HFF-Myc (cell line): ENCODE measurements at regions not wholly inside any gene's neighbourhood (a gene's known extent, or its start where the extent isn't known, plus 50 kb on each side); places are given as distances from the start of the nearest gene placed in this dataset.

Source experiments
- DNase-seq: peaks from one replicate; pipeline ENCODE4 v3.0.0-alpha.2; 2011; ENCODE audit warnings: low read depth; ENCODE audit errors: extremely low read depth
- H3K4me3 ChIP-seq: replicated peaks from 2 replicates; pipeline ENCODE4 v1.5.1; 2011; ENCODE audit warnings: low read depth, mild to moderate bottlenecking, control low read depth, low read length
- CTCF ChIP-seq: IDR thresholded peaks from 2 replicates; pipeline ENCODE4 v1.5.1; 2012; ENCODE audit warnings: mild to moderate bottlenecking, low read depth, low read length, control low read depth; ENCODE audit errors: missing control alignments

- H3K4me3 ChIP-seq = no peak overlapping the region
- TF ChIP-seq CTCF = no peak
- no peak for DNase-seq
These were observed 55.0 kb upstream of the CTDP1 start for GRCh38 chr18:79624356-79625170.

DNA sequence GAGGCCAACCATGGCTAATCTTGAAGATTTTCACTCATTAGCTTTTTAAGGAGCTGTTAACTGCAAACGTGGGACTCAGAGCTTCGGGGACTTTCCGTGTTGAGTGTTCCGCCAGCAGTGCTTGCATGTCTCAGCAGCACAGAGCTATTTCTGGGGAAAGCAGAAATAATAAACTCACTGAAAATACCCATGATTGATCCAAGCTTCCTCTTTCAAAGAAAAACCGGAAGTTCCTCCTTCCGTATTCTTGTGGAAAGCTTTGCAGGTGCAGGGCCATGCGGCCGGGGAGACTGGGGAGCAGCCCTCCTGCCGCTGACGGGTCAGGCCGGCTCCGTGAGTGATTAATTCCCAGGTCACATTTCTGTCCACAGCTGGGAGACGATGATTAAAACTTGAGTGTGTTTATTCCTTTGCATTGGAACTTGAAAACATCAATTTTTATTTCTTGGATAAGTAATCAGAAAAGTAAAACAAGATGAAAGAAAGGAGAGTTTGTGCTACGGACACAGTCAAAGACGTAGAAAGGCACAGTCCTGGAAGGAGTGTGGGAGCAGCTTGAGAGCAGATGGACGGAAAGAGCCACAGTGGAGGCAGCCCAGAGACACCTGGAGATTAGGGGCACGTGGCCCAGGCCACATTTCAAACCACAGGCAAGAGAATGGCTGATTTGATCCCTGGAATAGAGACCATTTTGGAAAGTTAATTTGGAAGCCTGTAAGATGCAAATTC lies 54.2 kb upstream of the CTDP1 start:
- DNase-seq = no peak
- H3K4me3 ChIP-seq = no peak overlapping the region
- TF ChIP-seq CTCF = no peak

DNA sequence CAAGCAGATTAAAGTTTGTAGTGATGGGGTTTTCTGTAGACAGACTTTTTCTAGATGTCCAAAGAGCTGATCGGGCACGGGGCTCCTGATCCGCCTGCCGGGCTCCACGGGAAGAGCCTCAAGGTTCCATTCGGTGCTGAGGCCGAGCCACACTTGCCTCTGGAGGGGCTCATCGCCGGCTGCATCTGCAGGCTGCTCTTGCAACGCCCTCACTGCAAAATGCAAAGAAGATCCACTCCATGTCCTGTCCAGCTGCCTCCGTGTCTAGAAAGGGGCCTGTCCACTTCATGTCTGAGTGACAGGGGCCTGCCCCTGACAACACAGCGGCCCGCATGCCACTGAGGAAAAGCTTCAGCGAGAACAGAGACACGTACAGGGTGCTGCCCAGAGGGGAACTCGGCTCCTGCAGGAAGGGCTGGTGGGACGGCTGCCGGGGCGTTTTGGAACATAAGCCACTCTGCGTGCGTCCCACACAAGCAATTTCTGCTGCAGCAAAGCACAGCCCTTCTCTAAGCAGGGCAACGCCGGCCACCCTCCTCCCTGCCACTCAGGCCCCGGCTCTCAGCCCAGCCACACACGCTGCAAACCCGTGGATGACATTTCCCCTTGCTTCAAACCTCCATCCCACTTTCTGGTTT lies 53.6 kb upstream of the CTDP1 start:
- no peak overlapping the region for H3K4me3 ChIP-seq
- no peak for DNase-seq
- no peak for TF ChIP-seq CTCF

- H3K4me3 ChIP-seq = no peak overlapping the region
- DNase-seq = no peak
- no peak for TF ChIP-seq CTCF
These were observed 52.5 kb upstream of the CTDP1 start for GRCh38 chr18:79626905-79627749.

DNA sequence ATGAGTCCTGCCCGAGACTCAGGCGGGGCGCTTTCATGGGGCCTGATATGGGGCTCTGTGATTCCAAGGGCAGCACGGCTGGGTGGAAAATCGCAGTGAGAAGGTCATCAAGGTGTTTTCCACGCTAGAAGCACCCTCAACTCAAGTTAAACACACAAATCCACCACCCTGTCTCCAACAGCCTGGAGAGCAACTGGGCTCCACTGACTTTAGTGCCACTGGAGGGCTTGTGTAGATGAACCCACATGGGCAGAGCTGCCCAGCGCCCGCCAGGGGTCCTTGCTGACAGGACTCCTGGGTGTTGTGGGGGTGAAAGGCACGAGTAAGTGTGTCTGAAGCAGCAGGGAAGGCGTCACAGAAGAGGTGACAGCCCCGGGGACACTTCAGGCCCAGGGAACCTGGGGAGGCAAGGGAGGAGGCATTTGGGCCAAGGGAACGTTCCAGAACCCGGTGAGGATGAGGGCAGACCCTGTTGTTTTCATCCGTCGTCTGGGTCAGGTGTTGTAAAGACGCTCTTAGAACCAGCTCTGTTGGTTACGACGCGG lies 51.8 kb upstream of the CTDP1 start:
- no peak for TF ChIP-seq CTCF
- no peak overlapping the region for H3K4me3 ChIP-seq
- DNase-seq = no peak

DNA sequence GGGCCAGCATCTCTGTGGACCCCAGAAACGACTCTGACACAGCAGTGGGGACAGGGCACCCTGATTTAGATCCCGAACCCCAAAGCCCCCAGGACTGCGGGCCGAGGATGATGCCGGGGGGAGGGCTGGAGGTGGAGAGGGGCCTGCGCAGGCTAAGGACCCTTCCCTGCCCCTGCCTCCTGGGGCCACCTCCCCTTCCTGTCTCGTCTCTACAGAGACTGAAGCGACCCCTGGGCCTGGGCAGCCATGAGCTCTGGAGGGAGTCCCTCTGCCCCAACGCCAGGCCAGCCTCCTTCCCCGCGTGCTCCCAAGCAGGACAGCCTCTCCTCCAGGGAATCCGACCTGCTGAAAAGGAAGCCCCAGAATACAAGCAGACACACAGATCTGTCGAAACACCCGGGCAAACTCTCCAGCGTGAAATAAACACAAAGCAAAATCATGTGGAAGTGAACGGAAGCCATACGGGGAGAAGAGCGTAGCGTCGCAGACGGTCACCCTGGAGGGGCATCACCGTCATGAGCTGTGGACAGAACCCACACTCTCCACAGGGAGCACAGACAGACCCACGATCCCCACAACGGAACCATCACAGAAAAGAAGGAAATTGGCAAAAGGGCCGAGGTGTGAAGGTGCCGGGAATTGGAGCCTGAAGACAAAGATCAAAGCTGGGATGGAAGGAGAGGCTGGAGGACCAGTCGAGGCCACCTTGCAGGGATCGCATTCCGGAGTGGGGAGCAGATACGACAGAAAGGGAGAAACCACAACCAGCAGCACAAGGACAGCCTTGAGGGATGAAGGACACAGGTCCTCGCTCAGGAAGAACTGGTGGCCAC lies 51.0 kb upstream of the CTDP1 start:
- no peak overlapping the region for H3K4me3 ChIP-seq
- no peak for DNase-seq
- no peak for TF ChIP-seq CTCF
